T-helper 2 cell treated with Interferon-gamma antibody and Interleukin-4, amounts not matched to agents 5 μg/mL and 100 μg/mL, for 36 hours (primary cell): ENCODE measurements at regions not wholly inside any gene's neighbourhood (a gene's known extent, or its start where the extent isn't known, plus 50 kb on each side); places are given as distances from the start of the nearest gene placed in this dataset.

ENCODE experiments used
- DNase-seq: peaks from one replicate; pipeline ENCODE4 v3.0.0; 2021; ENCODE audit warnings: low spot score
- H3K27ac Mint-ChIP-seq: one replicate; pipeline ENCODE4 v1.8.0; 2021; ENCODE audit warnings: mild to moderate bottlenecking, mixed read lengths
- H3K27me3 Mint-ChIP-seq: one replicate; pipeline ENCODE4 v1.8.0; 2021; ENCODE audit warnings: low read depth, mixed read lengths
- H3K36me3 Mint-ChIP-seq: one replicate; pipeline ENCODE4 v1.8.0; 2021; ENCODE audit warnings: low read depth, mixed read lengths
- H3K4me1 Mint-ChIP-seq: one replicate; pipeline ENCODE4 v1.8.0; 2021; ENCODE audit warnings: low read depth, mixed read lengths
- H3K4me3 Mint-ChIP-seq: one replicate; pipeline ENCODE4 v1.8.0; 2022; ENCODE audit warnings: mild to moderate bottlenecking, moderate library complexity, mixed read lengths
- H3K9me3 Mint-ChIP-seq: one replicate; pipeline ENCODE4 v1.8.0; 2021; ENCODE audit warnings: mixed read lengths

- no peaks in the 10 kb centered on the region for H3K27me3 Mint-ChIP-seq
- no peaks in the 10 kb centered on the region for H3K4me1 Mint-ChIP-seq
- peaks cover 16% of the 10 kb centered on the region for H3K9me3 Mint-ChIP-seq
- no peaks in the 10 kb centered on the region for H3K36me3 Mint-ChIP-seq
- no peak for DNase-seq
- no peak overlapping the region for H3K27ac Mint-ChIP-seq
- no peak overlapping the region for H3K4me3 Mint-ChIP-seq
Observed at GRCh38 chr13:83355041-83355440, 527.2 kb downstream of the SLITRK1 start.

DNA sequence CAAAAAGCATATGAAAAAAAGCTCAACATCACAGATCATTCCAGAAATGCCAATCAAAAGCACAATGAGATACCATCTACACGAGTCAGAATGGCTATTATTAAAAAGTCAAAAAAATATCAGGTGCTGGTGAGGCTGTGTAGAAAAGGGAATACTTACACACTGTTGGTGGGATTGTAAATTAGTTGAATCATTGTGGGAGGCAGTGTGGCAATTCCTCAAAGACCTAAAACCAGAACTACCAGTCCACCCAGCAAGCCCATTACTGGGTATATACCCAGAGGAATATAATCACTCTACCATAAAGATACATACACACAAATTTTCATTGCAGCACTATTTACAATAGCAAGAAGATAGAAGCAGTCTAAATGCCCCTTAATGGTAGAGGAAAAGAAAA lies 529.9 kb downstream of the SLITRK1 start:
- H3K4me3 Mint-ChIP-seq, result no peak overlapping the region
- no peaks in the 10 kb centered on the region for H3K4me1 Mint-ChIP-seq
- no peak for DNase-seq
- H3K27ac Mint-ChIP-seq, result no peak overlapping the region
- H3K27me3 Mint-ChIP-seq, result no peaks in the 10 kb centered on the region
- peaks cover 6% of the 10 kb centered on the region for H3K9me3 Mint-ChIP-seq
- no peaks in the 10 kb centered on the region for H3K36me3 Mint-ChIP-seq

- Mint-ChIP-seq H3K27me3 (no peaks in the 10 kb centered on the region), H3K36me3 (no peaks in the 10 kb centered on the region), H3K4me1 (no peaks in the 10 kb centered on the region), H3K9me3 (peaks cover 9% of the 10 kb centered on the region), H3K4me3 (no peak overlapping the region), H3K27ac (no peak overlapping the region)
- no peak for DNase-seq
Observed at GRCh38 chr13:83350569-83350968, 531.7 kb downstream of the SLITRK1 start.

DNA sequence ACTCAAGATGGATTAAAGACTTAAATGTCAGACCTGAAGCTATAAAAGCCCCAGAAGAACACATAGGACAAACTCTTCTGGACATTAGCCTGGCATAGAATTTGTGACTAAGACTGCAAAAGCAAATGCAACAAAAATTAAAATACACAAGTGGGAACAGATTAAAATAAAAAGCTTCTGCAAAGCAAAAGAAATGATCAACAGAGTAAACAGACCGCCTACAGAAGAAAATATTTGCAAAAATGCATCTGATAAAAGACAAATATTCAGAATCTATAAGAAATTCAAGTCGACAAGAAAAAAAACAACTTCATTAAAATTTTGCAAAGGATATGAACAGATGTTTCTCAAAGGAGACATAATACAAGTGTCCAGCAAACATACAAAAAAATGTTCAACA lies 537.8 kb downstream of the SLITRK1 start:
- H3K4me1 Mint-ChIP-seq, result no peaks in the 10 kb centered on the region
- H3K9me3 Mint-ChIP-seq, result peaks cover 26% of the 10 kb centered on the region
- no peak overlapping the region for H3K4me3 Mint-ChIP-seq
- no peaks in the 10 kb centered on the region for H3K27me3 Mint-ChIP-seq
- no peak overlapping the region for H3K27ac Mint-ChIP-seq
- no peaks in the 10 kb centered on the region for H3K36me3 Mint-ChIP-seq
- no peak for DNase-seq

DNA sequence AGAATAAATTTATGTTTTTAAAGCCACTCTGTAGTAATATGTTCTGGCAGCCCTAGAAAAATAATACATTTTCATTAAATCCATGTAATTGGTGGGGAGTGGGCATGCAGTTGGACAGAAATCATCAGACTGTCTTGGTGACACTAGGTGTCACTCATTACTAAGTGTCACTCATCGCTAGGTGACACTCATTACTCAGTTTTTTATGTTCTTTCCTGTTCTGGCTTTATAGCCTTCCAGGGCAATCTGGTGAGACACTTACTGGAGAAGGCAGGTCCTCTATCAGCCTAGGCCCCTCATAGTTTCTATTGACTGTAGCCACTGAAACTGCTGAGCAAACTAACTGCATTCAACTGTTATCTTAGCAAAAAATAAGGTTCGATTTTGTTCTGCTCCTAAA lies 542.1 kb downstream of the SLITRK1 start:
- no peaks in the 10 kb centered on the region for H3K4me1 Mint-ChIP-seq

GRCh38 chr13:83333614-83334388 lies 548.5 kb downstream of the SLITRK1 start:
- no peak overlapping the region for H3K27ac Mint-ChIP-seq
- H3K4me3 Mint-ChIP-seq, result no peak overlapping the region
- H3K4me1 Mint-ChIP-seq, result no peaks in the 10 kb centered on the region
- H3K9me3 Mint-ChIP-seq, result peaks cover 32% of the 10 kb centered on the region
- H3K27me3 Mint-ChIP-seq, result no peaks in the 10 kb centered on the region
- DNase-seq, result no peak
- H3K36me3 Mint-ChIP-seq, result no peaks in the 10 kb centered on the region

More for the DNA sequence above, 542.1 kb downstream of the SLITRK1 start:
- peaks cover 21% of the 10 kb centered on the region for H3K9me3 Mint-ChIP-seq
- DNase-seq, result no peak
- no peaks in the 10 kb centered on the region for H3K27me3 Mint-ChIP-seq
- no peak overlapping the region for H3K4me3 Mint-ChIP-seq
- no peaks in the 10 kb centered on the region for H3K36me3 Mint-ChIP-seq
- no peak overlapping the region for H3K27ac Mint-ChIP-seq

- Mint-ChIP-seq H3K27ac (no peak overlapping the region), H3K4me3 (no peak overlapping the region), H3K27me3 (no peaks in the 10 kb centered on the region), H3K36me3 (no peaks in the 10 kb centered on the region), H3K4me1 (no peaks in the 10 kb centered on the region), H3K9me3 (peaks cover 36% of the 10 kb centered on the region)
- DNase-seq, result no peak
Observed at GRCh38 chr13:83332751-83333150, 549.5 kb downstream of the SLITRK1 start.

DNA sequence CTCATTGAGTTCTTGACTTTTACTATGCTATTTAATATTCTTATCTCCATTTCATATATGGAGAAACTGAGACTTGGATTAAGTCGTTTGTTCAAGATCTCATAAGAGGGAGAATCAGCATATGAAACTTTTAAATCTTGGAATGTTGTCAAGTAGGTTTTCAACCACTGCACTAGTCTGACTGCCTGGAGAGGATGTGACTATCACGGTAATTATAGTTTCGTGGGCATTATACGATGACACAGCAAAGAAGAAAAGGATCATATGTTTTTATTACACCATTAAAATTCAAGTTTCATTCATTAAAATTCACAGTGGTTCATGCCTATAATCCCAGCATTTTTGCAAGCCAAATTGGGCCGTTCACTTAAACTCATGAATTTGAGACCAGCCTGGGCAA lies 555.2 kb downstream of the SLITRK1 start:
- Mint-ChIP-seq H3K4me1 (no peaks in the 10 kb centered on the region), H3K4me3 (no peak overlapping the region), H3K27me3 (no peaks in the 10 kb centered on the region), H3K27ac (no peak overlapping the region), H3K36me3 (no peaks in the 10 kb centered on the region), H3K9me3 (peaks cover 41% of the 10 kb centered on the region)
- no peak for DNase-seq

GRCh38 chr13:83325125-83325853 lies 557.0 kb downstream of the SLITRK1 start:
- H3K27ac Mint-ChIP-seq, result no peak overlapping the region
- H3K27me3 Mint-ChIP-seq, result no peaks in the 10 kb centered on the region
- H3K9me3 Mint-ChIP-seq, result peaks cover 31% of the 10 kb centered on the region
- H3K4me1 Mint-ChIP-seq, result no peaks in the 10 kb centered on the region
- DNase-seq, result no peak
- no peak overlapping the region for H3K4me3 Mint-ChIP-seq
- no peaks in the 10 kb centered on the region for H3K36me3 Mint-ChIP-seq

GRCh38 chr13:83311886-83312577 lies 570.2 kb downstream of the SLITRK1 start:
- Mint-ChIP-seq H3K36me3 (no peaks in the 10 kb centered on the region), H3K4me1 (no peaks in the 10 kb centered on the region), H3K27ac (no peak overlapping the region), H3K4me3 (no peak overlapping the region), H3K27me3 (no peaks in the 10 kb centered on the region), H3K9me3 (no peaks in the 10 kb centered on the region)
- DNase-seq, result no peak

DNA sequence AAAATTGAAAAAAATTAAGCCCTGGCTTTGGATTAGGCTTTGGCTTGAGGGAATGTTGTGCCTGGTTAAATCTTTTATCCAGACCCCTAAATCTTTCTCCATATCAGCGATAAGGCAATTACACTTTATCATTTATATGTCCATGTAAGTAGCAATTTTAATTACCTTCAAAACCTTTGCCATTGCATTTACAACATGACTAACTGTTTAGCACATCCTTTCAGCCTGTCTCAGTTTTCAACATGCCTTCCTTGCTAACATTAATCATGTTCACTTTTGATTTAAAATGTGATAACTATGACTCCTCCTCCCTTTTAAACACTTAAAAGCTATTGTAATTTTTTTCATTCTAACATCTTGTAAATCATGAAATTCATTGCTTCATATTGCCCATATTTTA lies 583.7 kb downstream of the SLITRK1 start:
- H3K4me1 Mint-ChIP-seq, result no peaks in the 10 kb centered on the region
- H3K4me3 Mint-ChIP-seq, result no peak overlapping the region
- no peaks in the 10 kb centered on the region for H3K27me3 Mint-ChIP-seq
- DNase-seq, result no peak
- H3K36me3 Mint-ChIP-seq, result no peaks in the 10 kb centered on the region
- peaks cover 19% of the 10 kb centered on the region for H3K9me3 Mint-ChIP-seq
- no peak overlapping the region for H3K27ac Mint-ChIP-seq

DNA sequence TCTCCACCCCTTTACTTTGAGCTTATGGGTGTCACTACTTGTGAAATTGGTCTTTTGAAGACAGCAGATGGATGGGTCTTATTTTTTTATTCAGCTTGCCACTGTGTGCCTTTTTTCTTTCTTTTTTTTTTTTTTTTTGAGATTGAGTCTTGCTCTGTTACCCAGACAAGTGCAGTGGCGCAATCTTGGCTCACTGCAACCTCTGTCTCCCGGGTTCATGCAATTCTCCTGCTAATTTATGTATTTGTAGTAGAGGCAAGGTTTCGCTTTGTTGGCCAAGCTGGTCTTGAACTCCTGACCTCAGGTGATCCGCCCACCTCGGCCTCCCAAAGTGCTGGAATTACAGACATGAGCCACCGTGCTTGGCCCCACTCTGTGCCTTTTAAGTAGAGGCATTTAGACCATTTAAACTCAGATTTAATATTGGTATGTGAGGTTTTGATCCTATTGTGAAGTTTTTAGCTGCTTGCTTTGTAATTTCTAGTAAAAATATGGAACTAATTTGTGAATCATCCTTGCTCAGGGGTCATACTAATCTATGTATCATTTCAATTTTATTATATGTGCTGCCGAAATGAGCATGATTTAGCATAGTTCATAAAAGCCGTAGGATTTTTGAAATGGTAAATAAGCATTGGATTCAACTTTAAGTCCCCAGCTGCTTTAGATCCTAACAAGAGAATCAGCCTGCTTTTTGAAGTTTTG lies 584.5 kb downstream of the SLITRK1 start:
- Mint-ChIP-seq H3K27me3 (no peaks in the 10 kb centered on the region), H3K36me3 (no peaks in the 10 kb centered on the region), H3K4me3 (no peak overlapping the region), H3K9me3 (peaks cover 22% of the 10 kb centered on the region), H3K4me1 (no peaks in the 10 kb centered on the region), H3K27ac (no peak overlapping the region)
- DNase-seq, result no peak

GRCh38 chr13:83295686-83296085 lies 586.6 kb downstream of the SLITRK1 start:
- Mint-ChIP-seq H3K9me3 (peaks cover 22% of the 10 kb centered on the region), H3K27ac (no peak overlapping the region), H3K36me3 (no peaks in the 10 kb centered on the region), H3K4me3 (no peak overlapping the region), H3K4me1 (no peaks in the 10 kb centered on the region), H3K27me3 (no peaks in the 10 kb centered on the region)
- DNase-seq, result no peak

- H3K27ac Mint-ChIP-seq, result no peak overlapping the region
- H3K4me1 Mint-ChIP-seq, result no peaks in the 10 kb centered on the region
- H3K27me3 Mint-ChIP-seq, result no peaks in the 10 kb centered on the region
Observed at GRCh38 chr13:83286737-83287136, 595.5 kb downstream of the SLITRK1 start.

More at GRCh38 chr13:83286737-83287136, 595.5 kb downstream of the SLITRK1 start:
- no peak for DNase-seq
- H3K36me3 Mint-ChIP-seq, result no peaks in the 10 kb centered on the region
- no peak overlapping the region for H3K4me3 Mint-ChIP-seq
- H3K9me3 Mint-ChIP-seq, result peaks cover 11% of the 10 kb centered on the region
